Fibroblast of lung (primary cell): ENCODE measurements at regions not wholly inside any gene's neighbourhood (a gene's known extent, or its start where the extent isn't known, plus 50 kb on each side); places are given as distances from the start of the nearest gene placed in this dataset.

Experiments
- EZH2 ChIP-seq: IDR thresholded peaks from 2 replicates; pipeline ENCODE4 v1.5.1; 2012; ENCODE audit warnings: low read length, control low read depth, mild to moderate bottlenecking; ENCODE audit errors: missing control alignments
- TF ChIP-seq, protein P1 (sequence below), 2 donors: IDR thresholded peaks in 1 of 2; conservative IDR thresholded peaks in 1 of 2; 1 replicate in 1 of 2; 2 replicates in 1 of 2; pipeline ENCODE4 v1.5.1; 2011 to 2012; ENCODE audit warnings: low read length in 2 of 2, control low read depth in 1 of 2, inconsistent platforms in 1 of 2, low read depth in 1 of 2, mild to moderate bottlenecking in 1 of 2

- TF ChIP-seq, protein P1, sequence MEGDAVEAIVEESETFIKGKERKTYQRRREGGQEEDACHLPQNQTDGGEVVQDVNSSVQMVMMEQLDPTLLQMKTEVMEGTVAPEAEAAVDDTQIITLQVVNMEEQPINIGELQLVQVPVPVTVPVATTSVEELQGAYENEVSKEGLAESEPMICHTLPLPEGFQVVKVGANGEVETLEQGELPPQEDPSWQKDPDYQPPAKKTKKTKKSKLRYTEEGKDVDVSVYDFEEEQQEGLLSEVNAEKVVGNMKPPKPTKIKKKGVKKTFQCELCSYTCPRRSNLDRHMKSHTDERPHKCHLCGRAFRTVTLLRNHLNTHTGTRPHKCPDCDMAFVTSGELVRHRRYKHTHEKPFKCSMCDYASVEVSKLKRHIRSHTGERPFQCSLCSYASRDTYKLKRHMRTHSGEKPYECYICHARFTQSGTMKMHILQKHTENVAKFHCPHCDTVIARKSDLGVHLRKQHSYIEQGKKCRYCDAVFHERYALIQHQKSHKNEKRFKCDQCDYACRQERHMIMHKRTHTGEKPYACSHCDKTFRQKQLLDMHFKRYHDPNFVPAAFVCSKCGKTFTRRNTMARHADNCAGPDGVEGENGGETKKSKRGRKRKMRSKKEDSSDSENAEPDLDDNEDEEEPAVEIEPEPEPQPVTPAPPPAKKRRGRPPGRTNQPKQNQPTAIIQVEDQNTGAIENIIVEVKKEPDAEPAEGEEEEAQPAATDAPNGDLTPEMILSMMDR (conservative IDR thresholded peaks at IDR 0.05 in 1 of 2, IDR thresholded peaks at IDR 0.05 in 1 of 2; ENCODE audit: low read depth in 1 of 2, low read length in 2 of 2) = no peak
- TF ChIP-seq EZH2 = no peak
Observed at GRCh38 chr1:235019961-235020360, 108.7 kb downstream of the TOMM20 start.
